ENCODE measurements at regions not wholly inside any gene's neighbourhood (a gene's known extent, or its start where the extent isn't known, plus 50 kb on each side); places are given as distances from the start of the nearest gene placed in this dataset.

- Mint-ChIP-seq H3K27ac (no peak overlapping the region), H3K36me3 (no peaks in the 10 kb centered on the region), H3K4me3 (no peak overlapping the region), H3K9me3 (no peaks in the 10 kb centered on the region), H3K27me3 (peaks cover 32% of the 10 kb centered on the region), H3K4me1 (no peaks in the 10 kb centered on the region)
- no peak for ATAC-seq (ENCODE audit: low read depth)
- DNase-seq (ENCODE audit: low spot score in 2 of 2) = no peak
Observed at GRCh38 chr16:86289907-86290306, 220.4 kb upstream of the FOXF1 start.

- Mint-ChIP-seq H3K27me3 (peaks cover 38% of the 10 kb centered on the region), H3K9me3 (no peaks in the 10 kb centered on the region), H3K27ac (no peak overlapping the region), H3K4me3 (no peak overlapping the region), H3K4me1 (no peaks in the 10 kb centered on the region), H3K36me3 (no peaks in the 10 kb centered on the region)
- DNase-seq (ENCODE audit: low spot score in 2 of 2) (no peak), ATAC-seq (ENCODE audit: low read depth) (no peak)
Observed at GRCh38 chr16:86291491-86291890, 218.8 kb upstream of the FOXF1 start.

GRCh38 chr16:86292171-86292775 lies 218.1 kb upstream of the FOXF1 start:
- ATAC-seq (ENCODE audit: low read depth) (no peak), DNase-seq (ENCODE audit: low spot score in 2 of 2) (no peak)
- H3K36me3 Mint-ChIP-seq = no peaks in the 10 kb centered on the region
- H3K9me3 Mint-ChIP-seq = no peaks in the 10 kb centered on the region
- H3K27ac Mint-ChIP-seq = no peak overlapping the region
- no peak overlapping the region for H3K4me3 Mint-ChIP-seq
- H3K4me1 Mint-ChIP-seq = no peaks in the 10 kb centered on the region
- H3K27me3 Mint-ChIP-seq = peaks cover 36% of the 10 kb centered on the region

GRCh38 chr16:86292942-86293341 lies 217.4 kb upstream of the FOXF1 start:
- no peak for DNase-seq (ENCODE audit: low spot score in 2 of 2)
- H3K9me3 Mint-ChIP-seq = no peaks in the 10 kb centered on the region
- no peak for ATAC-seq (ENCODE audit: low read depth)
- peaks cover 33% of the 10 kb centered on the region for H3K27me3 Mint-ChIP-seq
- no peaks in the 10 kb centered on the region for H3K36me3 Mint-ChIP-seq
- H3K4me3 Mint-ChIP-seq = no peak overlapping the region
- H3K27ac Mint-ChIP-seq = no peak overlapping the region
- no peaks in the 10 kb centered on the region for H3K4me1 Mint-ChIP-seq

GRCh38 chr16:86293906-86294305 lies 216.4 kb upstream of the FOXF1 start:
- H3K9me3 Mint-ChIP-seq = no peaks in the 10 kb centered on the region
- H3K4me3 Mint-ChIP-seq = no peak overlapping the region
- no peak overlapping the region for H3K27ac Mint-ChIP-seq
- H3K36me3 Mint-ChIP-seq = no peaks in the 10 kb centered on the region
- H3K27me3 Mint-ChIP-seq = peaks cover 38% of the 10 kb centered on the region
- no peaks in the 10 kb centered on the region for H3K4me1 Mint-ChIP-seq
- ATAC-seq (ENCODE audit: low read depth) = no peak
- no peak for DNase-seq (ENCODE audit: low spot score in 2 of 2)

- Mint-ChIP-seq H3K27ac (no peak overlapping the region), H3K4me3 (no peak overlapping the region), H3K4me1 (no peaks in the 10 kb centered on the region), H3K36me3 (no peaks in the 10 kb centered on the region), H3K27me3 (peaks cover 38% of the 10 kb centered on the region), H3K9me3 (no peaks in the 10 kb centered on the region)
- DNase-seq (ENCODE audit: low spot score in 2 of 2) (no peak), ATAC-seq (ENCODE audit: low read depth) (no peak)
Observed at GRCh38 chr16:86294535-86295196, 215.7 kb upstream of the FOXF1 start.

- H3K4me3 Mint-ChIP-seq = no peak overlapping the region
Observed at GRCh38 chr16:86296256-86296655, 214.1 kb upstream of the FOXF1 start.

GRCh38 chr16:86297391-86297790 lies 212.9 kb upstream of the FOXF1 start:
- peaks cover 35% of the 10 kb centered on the region for H3K27me3 Mint-ChIP-seq
- no peak for ATAC-seq (ENCODE audit: low read depth)
- no peaks in the 10 kb centered on the region for H3K36me3 Mint-ChIP-seq
- no peak for DNase-seq (ENCODE audit: low spot score in 2 of 2)
- no peak overlapping the region for H3K4me3 Mint-ChIP-seq
- no peaks in the 10 kb centered on the region for H3K9me3 Mint-ChIP-seq
- no peak overlapping the region for H3K27ac Mint-ChIP-seq
- H3K4me1 Mint-ChIP-seq = peaks cover 6% of the 10 kb centered on the region

More at GRCh38 chr16:86296256-86296655, 214.1 kb upstream of the FOXF1 start:
- H3K27ac Mint-ChIP-seq = no peak overlapping the region
- H3K4me1 Mint-ChIP-seq = peaks cover 6% of the 10 kb centered on the region
- H3K9me3 Mint-ChIP-seq = no peaks in the 10 kb centered on the region
- H3K27me3 Mint-ChIP-seq = peaks cover 40% of the 10 kb centered on the region
- ATAC-seq (ENCODE audit: low read depth) = no peak
- no peak for DNase-seq (ENCODE audit: low spot score in 2 of 2)
- no peaks in the 10 kb centered on the region for H3K36me3 Mint-ChIP-seq

GRCh38 chr16:86297866-86298757 lies 212.2 kb upstream of the FOXF1 start:
- Mint-ChIP-seq H3K27ac (no peak overlapping the region), H3K4me3 (no peak overlapping the region), H3K4me1 (peaks cover 6% of the 10 kb centered on the region), H3K36me3 (no peaks in the 10 kb centered on the region), H3K9me3 (no peaks in the 10 kb centered on the region), H3K27me3 (peaks cover 32% of the 10 kb centered on the region)
- no peak for ATAC-seq (ENCODE audit: low read depth)
- no peak for DNase-seq (ENCODE audit: low spot score in 2 of 2)

- no peak overlapping the region for H3K27ac Mint-ChIP-seq
- no peaks in the 10 kb centered on the region for H3K9me3 Mint-ChIP-seq
- peaks cover 30% of the 10 kb centered on the region for H3K27me3 Mint-ChIP-seq
- no peak for ATAC-seq (ENCODE audit: low read depth)
- H3K36me3 Mint-ChIP-seq = no peaks in the 10 kb centered on the region
- H3K4me1 Mint-ChIP-seq = peaks cover 6% of the 10 kb centered on the region
- no peak for DNase-seq (ENCODE audit: low spot score in 2 of 2)
- no peak overlapping the region for H3K4me3 Mint-ChIP-seq
Observed at GRCh38 chr16:86298758-86299134, 211.6 kb upstream of the FOXF1 start.

- no peaks in the 10 kb centered on the region for H3K9me3 Mint-ChIP-seq
- no peaks in the 10 kb centered on the region for H3K36me3 Mint-ChIP-seq
- H3K4me3 Mint-ChIP-seq = no peak overlapping the region
- H3K27ac Mint-ChIP-seq = no peak overlapping the region
- DNase-seq (ENCODE audit: low spot score in 2 of 2) (no peak), ATAC-seq (ENCODE audit: low read depth) (no peak)
- H3K27me3 Mint-ChIP-seq = peaks cover 26% of the 10 kb centered on the region
- peaks cover 6% of the 10 kb centered on the region for H3K4me1 Mint-ChIP-seq
Observed at GRCh38 chr16:86299882-86300610, 210.3 kb upstream of the FOXF1 start.

GRCh38 chr16:86300746-86301481 lies 209.4 kb upstream of the FOXF1 start:
- no peak for DNase-seq (ENCODE audit: low spot score in 2 of 2)
- Mint-ChIP-seq H3K4me1 (peaks cover 6% of the 10 kb centered on the region), H3K27ac (no peak overlapping the region), H3K36me3 (no peaks in the 10 kb centered on the region), H3K4me3 (no peak overlapping the region), H3K9me3 (no peaks in the 10 kb centered on the region), H3K27me3 (peaks cover 22% of the 10 kb centered on the region)
- ATAC-seq (ENCODE audit: low read depth) = no peak

- H3K36me3 Mint-ChIP-seq = no peaks in the 10 kb centered on the region
Observed at GRCh38 chr16:86302421-86303109, 207.8 kb upstream of the FOXF1 start.

More at GRCh38 chr16:86302421-86303109, 207.8 kb upstream of the FOXF1 start:
- H3K4me3 Mint-ChIP-seq = no peak overlapping the region
- H3K27ac Mint-ChIP-seq = no peak overlapping the region
- ATAC-seq (ENCODE audit: low read depth) (no peak), DNase-seq (ENCODE audit: low spot score in 2 of 2) (no peak)
- peaks cover 6% of the 10 kb centered on the region for H3K4me1 Mint-ChIP-seq
- peaks cover 18% of the 10 kb centered on the region for H3K27me3 Mint-ChIP-seq
- no peaks in the 10 kb centered on the region for H3K9me3 Mint-ChIP-seq

All from memory B cell (primary cell).